ENCODE measurements at regions not wholly inside any gene's neighbourhood (a gene's known extent, or its start where the extent isn't known, plus 50 kb on each side); places are given as distances from the start of the nearest gene placed in this dataset.

GRCh38 chr13:80256352-80256932, 84.5 kb downstream of the SPRY2 start:
- no peak for TF ChIP-seq POLR2A (IDR thresholded peaks at IDR 0.05)
- TF ChIP-seq CTCF (IDR thresholded peaks at IDR 0.05 in 8 of 11, conservative IDR thresholded peaks at IDR 0.05 in 3 of 11) = no peak

All from spleen (tissue), 7 donors.